H9 (cell line): ENCODE measurements at regions not wholly inside any gene's neighbourhood (a gene's known extent, or its start where the extent isn't known, plus 50 kb on each side); places are given as distances from the start of the nearest gene placed in this dataset.

ENCODE experiments used
- DNase-seq: peaks from one replicate; pipeline ENCODE4 v3.0.0-alpha.2; 2017
- H2AFZ ChIP-seq: one replicate; pipeline ENCODE4 v1.6.1; 2013; ENCODE audit warnings: mild to moderate bottlenecking, low read length, control low read depth, moderate library complexity
- H2AK5ac ChIP-seq: 2 replicates; pipeline ENCODE4 v1.6.1; 2013; ENCODE audit warnings: low read length, control low read depth, mixed read lengths; ENCODE audit not compliant: insufficient read length
- H2BK120ac ChIP-seq: one replicate; pipeline ENCODE4 v1.6.1; 2013; ENCODE audit warnings: low read depth, mild to moderate bottlenecking, low read length, control low read depth, inconsistent platforms; ENCODE audit not compliant: poor library complexity, severe bottlenecking
- H2BK12ac ChIP-seq: 2 replicates; pipeline ENCODE4 v1.6.1; 2013; ENCODE audit warnings: low read length, control low read depth, mixed read lengths, low read depth; ENCODE audit not compliant: insufficient read length
- H2BK15ac ChIP-seq: 2 replicates; pipeline ENCODE4 v1.6.1; 2013; ENCODE audit warnings: low read depth, low read length, control low read depth
- H2BK20ac ChIP-seq: one replicate; pipeline ENCODE4 v1.6.1; 2013; ENCODE audit warnings: low read depth, mild to moderate bottlenecking, low read length, control low read depth, inconsistent platforms; ENCODE audit not compliant: poor library complexity, severe bottlenecking
- H2BK5ac ChIP-seq: 2 replicates; pipeline ENCODE4 v1.6.1; 2013; ENCODE audit warnings: low read length, control low read depth, mixed read lengths; ENCODE audit not compliant: insufficient read length
- H3K14ac ChIP-seq: 2 replicates; pipeline ENCODE4 v1.6.1; 2013; ENCODE audit warnings: low read length, control low read depth; ENCODE audit not compliant: insufficient read depth
- H3K18ac ChIP-seq: 2 replicates; pipeline ENCODE4 v1.6.1; 2013; ENCODE audit warnings: low read depth, mild to moderate bottlenecking, mixed read lengths, low read length, control low read depth; ENCODE audit not compliant: insufficient read length
- H3K23ac ChIP-seq: 2 replicates; pipeline ENCODE4 v1.6.1; 2013; ENCODE audit warnings: low read length, control low read depth, mixed read lengths, low read depth; ENCODE audit not compliant: insufficient read length
- H3K23me2 ChIP-seq: 2 replicates; pipeline ENCODE4 v1.6.1; 2013; ENCODE audit warnings: low read depth, mild to moderate bottlenecking, mixed read lengths, low read length, control low read depth; ENCODE audit not compliant: insufficient read length, poor library complexity, severe bottlenecking
- H3K27ac ChIP-seq: 2 replicates; pipeline ENCODE4 v1.5.1; 2013; ENCODE audit warnings: low read length, control low read depth, mixed read lengths, low read depth; ENCODE audit not compliant: insufficient read length
- H3K27me3 ChIP-seq: 2 replicates; pipeline ENCODE4 v1.6.1; 2013; ENCODE audit warnings: low read length, control low read depth, inconsistent platforms; ENCODE audit not compliant: insufficient read depth
- H3K4ac ChIP-seq: 2 replicates; pipeline ENCODE4 v1.6.1; 2013; ENCODE audit warnings: low read depth, mild to moderate bottlenecking, control low read depth, inconsistent platforms, low read length, moderate library complexity
- H3K4me1 ChIP-seq: 2 replicates; pipeline ENCODE4 v1.6.1; 2013; ENCODE audit warnings: low read length, control low read depth, inconsistent platforms; ENCODE audit not compliant: insufficient read depth
- H3K4me2 ChIP-seq: 2 replicates; pipeline ENCODE4 v1.6.1; 2013; ENCODE audit warnings: low read length, control low read depth, mixed read lengths; ENCODE audit not compliant: insufficient read length, insufficient read depth
- H3K56ac ChIP-seq: 2 replicates; pipeline ENCODE4 v1.6.1; 2013; ENCODE audit warnings: low read depth, mild to moderate bottlenecking, mixed read lengths, low read length, control low read depth; ENCODE audit not compliant: insufficient read length
- H3K79me1 ChIP-seq: 2 replicates; pipeline ENCODE4 v1.6.1; 2013; ENCODE audit warnings: low read depth, mild to moderate bottlenecking, moderate library complexity, low read length, control low read depth, inconsistent platforms; ENCODE audit not compliant: insufficient read depth, poor library complexity, severe bottlenecking
- H3K79me2 ChIP-seq: 2 replicates; pipeline ENCODE4 v1.6.1; 2013; ENCODE audit warnings: low read length, control low read depth, inconsistent platforms; ENCODE audit not compliant: insufficient read depth
- H3K9ac ChIP-seq: 2 replicates; pipeline ENCODE4 v1.6.1; 2013; ENCODE audit warnings: low read length, control low read depth, mixed read lengths; ENCODE audit not compliant: insufficient read length; ENCODE audit errors: extremely low read depth
- H3K9me3 ChIP-seq: one replicate; pipeline ENCODE4 v1.6.1; 2013; ENCODE audit warnings: low read depth, low read length, inconsistent platforms; ENCODE audit not compliant: control insufficient read depth
- H3T11ph ChIP-seq: one replicate; pipeline ENCODE4 v1.6.1; 2013; ENCODE audit warnings: mild to moderate bottlenecking, low read length, control low read depth, inconsistent platforms
- H4K20me1 ChIP-seq: one replicate; pipeline ENCODE4 v1.6.1; 2013; ENCODE audit not compliant: control insufficient read depth, insufficient read length, insufficient read depth
- H4K5ac ChIP-seq: 2 replicates; pipeline ENCODE4 v1.6.1; 2013; ENCODE audit warnings: low read depth, mild to moderate bottlenecking, mixed read lengths, low read length, control low read depth; ENCODE audit not compliant: insufficient read length
- H4K8ac ChIP-seq: replicated peaks from 2 replicates; pipeline ENCODE4 v1.6.1; 2013; ENCODE audit warnings: low read length, control low read depth, mixed read lengths, low read depth; ENCODE audit not compliant: insufficient read length
- H4K91ac ChIP-seq: 2 replicates; pipeline ENCODE4 v1.6.1; 2013; ENCODE audit warnings: low read depth, mild to moderate bottlenecking, moderate library complexity, mixed read lengths, low read length, control low read depth; ENCODE audit not compliant: insufficient read length
- H3K27ac Mint-ChIP-seq, 3 experiments: 2 replicates in 2 of 3; 3 replicates in 1 of 3; pipeline ENCODE4 v1.8.0; 2020 to 2021; ENCODE audit warnings: mixed read lengths in 3 of 3, mild to moderate bottlenecking in 1 of 3, moderate library complexity in 1 of 3
- H3K27me3 Mint-ChIP-seq: 2 replicates; pipeline ENCODE4 v1.8.0; 2021; ENCODE audit warnings: low read depth, mild to moderate bottlenecking, moderate library complexity, mixed read lengths
- H3K36me3 Mint-ChIP-seq, 3 experiments: 2 replicates in 2 of 3; 3 replicates in 1 of 3; pipeline ENCODE4 v1.8.0; 2020 to 2021; ENCODE audit warnings: low read depth in 3 of 3, mixed read lengths in 3 of 3; ENCODE audit not compliant: insufficient read depth in 1 of 3
- H3K4me1 Mint-ChIP-seq, 2 experiments: 2 replicates each; pipeline ENCODE4 v1.8.0; 2020; ENCODE audit warnings: mixed read lengths in 2 of 2
- H3K4me3 Mint-ChIP-seq, 2 experiments: 2 replicates in 1 of 2; 3 replicates in 1 of 2; pipeline ENCODE4 v1.8.0; 2020 to 2021; ENCODE audit warnings: mild to moderate bottlenecking in 2 of 2, mixed read lengths in 2 of 2, moderate library complexity in 1 of 2
- H3K9me3 Mint-ChIP-seq, 2 experiments: 2 replicates in 1 of 2; 3 replicates in 1 of 2; pipeline ENCODE4 v1.8.0; 2020; ENCODE audit warnings: mild to moderate bottlenecking in 2 of 2, mixed read lengths in 2 of 2, moderate library complexity in 1 of 2
- WGBS: extraction: QIAGEN DNeasy Blood & Tissue Kit; methylation state at CpG from one replicate; pipeline ENCODE4 v1.1.7; 2013; ENCODE audit warnings: missing lambda C conversion rate, low lambda C conversion rate, mixed read lengths; ENCODE audit not compliant: insufficient read length; ENCODE audit errors: extremely low coverage; 5-methylcytosine and 5-hydroxymethylcytosine counted together
- TF ChIP-seq, protein P1 (sequence below): fragments of 200-600 bp; sonication (generic); conservative IDR thresholded peaks from 3 replicates; pipeline ENCODE4 v1.8.0; 2021; ENCODE audit warnings: antibody characterized with exemption, mild to moderate bottlenecking

DNA sequence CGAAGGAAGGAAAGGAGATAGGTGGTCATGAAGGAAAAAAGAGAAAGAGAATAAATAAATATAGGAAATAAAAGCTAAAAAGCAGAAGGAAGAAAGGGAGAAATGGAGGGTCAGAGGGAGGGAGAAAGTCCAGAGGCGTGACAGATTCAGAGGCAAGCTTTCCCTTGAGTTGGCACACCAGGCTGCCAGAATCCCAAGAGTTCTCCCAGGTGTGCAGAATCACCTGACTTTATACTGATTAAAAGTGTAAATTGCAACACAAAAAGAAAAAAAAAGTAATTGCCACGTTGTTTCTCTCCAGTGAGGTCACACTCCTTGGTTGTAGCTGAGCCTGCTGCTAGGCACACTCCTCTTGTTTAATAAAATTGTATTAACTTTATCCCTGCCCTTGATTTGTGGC lies 669.9 kb upstream of the PKN2 start:
- Mint-ChIP-seq H3K4me1 (0 out of 4 replicates have a peak, but pooled peaks cover 0 to 2% of the 10 kb centered on the region in 2 experiments), H3K9me3 (no peaks in the 10 kb centered on the region), H3K4me3 (no peak overlapping the region), H3K27ac (no peak overlapping the region), H3K36me3 (no peaks in the 10 kb centered on the region), H3K27me3 (no peaks in the 10 kb centered on the region)
- H3K4me1 ChIP-seq = no peaks in the 10 kb centered on the region
- no peak overlapping the region for H2AK5ac ChIP-seq
- H3T11ph ChIP-seq = no peak overlapping the region
- H3K79me1 ChIP-seq = no peaks in the 10 kb centered on the region
- H4K20me1 ChIP-seq = no peaks in the 10 kb centered on the region
- H3K18ac ChIP-seq = no peak overlapping the region
- H2BK120ac ChIP-seq = no peak overlapping the region
- H3K23ac ChIP-seq = no peak overlapping the region
- no peaks in the 10 kb centered on the region for H3K9me3 ChIP-seq
- H2BK15ac ChIP-seq = no peak overlapping the region
- TF ChIP-seq, protein P1, sequence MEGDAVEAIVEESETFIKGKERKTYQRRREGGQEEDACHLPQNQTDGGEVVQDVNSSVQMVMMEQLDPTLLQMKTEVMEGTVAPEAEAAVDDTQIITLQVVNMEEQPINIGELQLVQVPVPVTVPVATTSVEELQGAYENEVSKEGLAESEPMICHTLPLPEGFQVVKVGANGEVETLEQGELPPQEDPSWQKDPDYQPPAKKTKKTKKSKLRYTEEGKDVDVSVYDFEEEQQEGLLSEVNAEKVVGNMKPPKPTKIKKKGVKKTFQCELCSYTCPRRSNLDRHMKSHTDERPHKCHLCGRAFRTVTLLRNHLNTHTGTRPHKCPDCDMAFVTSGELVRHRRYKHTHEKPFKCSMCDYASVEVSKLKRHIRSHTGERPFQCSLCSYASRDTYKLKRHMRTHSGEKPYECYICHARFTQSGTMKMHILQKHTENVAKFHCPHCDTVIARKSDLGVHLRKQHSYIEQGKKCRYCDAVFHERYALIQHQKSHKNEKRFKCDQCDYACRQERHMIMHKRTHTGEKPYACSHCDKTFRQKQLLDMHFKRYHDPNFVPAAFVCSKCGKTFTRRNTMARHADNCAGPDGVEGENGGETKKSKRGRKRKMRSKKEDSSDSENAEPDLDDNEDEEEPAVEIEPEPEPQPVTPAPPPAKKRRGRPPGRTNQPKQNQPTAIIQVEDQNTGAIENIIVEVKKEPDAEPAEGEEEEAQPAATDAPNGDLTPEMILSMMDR = no peak
- no peaks in the 10 kb centered on the region for H3K27me3 ChIP-seq
- H3K4ac ChIP-seq = no peak overlapping the region
- WGBS = 100% methylated on average over 1 of the region's 3 CpGs
- H2AFZ ChIP-seq = no peak overlapping the region
- no peak overlapping the region for H3K56ac ChIP-seq
- no peak overlapping the region for H4K8ac ChIP-seq
- no peak overlapping the region for H3K27ac ChIP-seq
- no peak overlapping the region for H3K14ac ChIP-seq
- no peak overlapping the region for H2BK20ac ChIP-seq
- H3K4me2 ChIP-seq = no peak overlapping the region
- no peak for DNase-seq
- H2BK12ac ChIP-seq = no peak overlapping the region
- no peaks in the 10 kb centered on the region for H3K23me2 ChIP-seq
- no peak overlapping the region for H4K91ac ChIP-seq
- H3K79me2 ChIP-seq = no peaks in the 10 kb centered on the region
- no peak overlapping the region for H4K5ac ChIP-seq
- no peak overlapping the region for H3K9ac ChIP-seq
- no peak overlapping the region for H2BK5ac ChIP-seq
